ENCODE measurements at regions not wholly inside any gene's neighbourhood (a gene's known extent, or its start where the extent isn't known, plus 50 kb on each side); places are given as distances from the start of the nearest gene placed in this dataset.
"Not testable (repeated sequence)": the region's sequence is repeated elsewhere in the genome, so short reads cannot be mapped to it uniquely, and the experiment has no call there.

DNA sequence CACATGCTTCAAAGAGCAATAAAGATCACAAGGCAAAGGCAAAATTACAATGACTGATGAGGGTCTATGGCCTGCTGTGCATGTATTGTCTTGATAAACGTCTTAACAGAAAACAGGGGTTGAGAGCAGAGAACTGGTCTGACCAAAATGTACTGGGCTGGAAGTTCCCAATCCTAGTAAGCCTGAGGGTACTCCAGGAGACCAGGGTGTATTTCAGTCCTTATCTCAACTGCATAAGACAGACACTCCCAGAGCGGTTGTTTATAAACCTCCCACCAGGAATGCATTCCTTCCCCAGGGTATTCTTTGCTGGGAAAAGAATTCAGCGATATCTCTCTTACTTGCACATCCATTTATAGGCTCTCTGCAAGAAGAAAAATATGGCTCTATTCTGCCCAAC is 521.8 kb upstream of the GNPDA2 start:
- not testable (repeated sequence) for TF ChIP-seq POLR2A (IDR thresholded peaks at IDR 0.05)
- TF ChIP-seq, protein P1, sequence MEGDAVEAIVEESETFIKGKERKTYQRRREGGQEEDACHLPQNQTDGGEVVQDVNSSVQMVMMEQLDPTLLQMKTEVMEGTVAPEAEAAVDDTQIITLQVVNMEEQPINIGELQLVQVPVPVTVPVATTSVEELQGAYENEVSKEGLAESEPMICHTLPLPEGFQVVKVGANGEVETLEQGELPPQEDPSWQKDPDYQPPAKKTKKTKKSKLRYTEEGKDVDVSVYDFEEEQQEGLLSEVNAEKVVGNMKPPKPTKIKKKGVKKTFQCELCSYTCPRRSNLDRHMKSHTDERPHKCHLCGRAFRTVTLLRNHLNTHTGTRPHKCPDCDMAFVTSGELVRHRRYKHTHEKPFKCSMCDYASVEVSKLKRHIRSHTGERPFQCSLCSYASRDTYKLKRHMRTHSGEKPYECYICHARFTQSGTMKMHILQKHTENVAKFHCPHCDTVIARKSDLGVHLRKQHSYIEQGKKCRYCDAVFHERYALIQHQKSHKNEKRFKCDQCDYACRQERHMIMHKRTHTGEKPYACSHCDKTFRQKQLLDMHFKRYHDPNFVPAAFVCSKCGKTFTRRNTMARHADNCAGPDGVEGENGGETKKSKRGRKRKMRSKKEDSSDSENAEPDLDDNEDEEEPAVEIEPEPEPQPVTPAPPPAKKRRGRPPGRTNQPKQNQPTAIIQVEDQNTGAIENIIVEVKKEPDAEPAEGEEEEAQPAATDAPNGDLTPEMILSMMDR (IDR thresholded peaks at IDR 0.05) = not testable (repeated sequence)
